CD4-positive, CD25-positive, alpha-beta regulatory T cell (primary cell): ENCODE measurements at regions not wholly inside any gene's neighbourhood (a gene's known extent, or its start where the extent isn't known, plus 50 kb on each side); places are given as distances from the start of the nearest gene placed in this dataset.

Source experiments
- ATAC-seq, 2 donors: fragments of 150-1000 bp; cut with Tn5 transposase; one replicate each; pipeline ENCODE4 v1.10.0; 2021; ENCODE audit warnings: low read depth in 2 of 2, moderate number of reproducible peaks in 2 of 2, moderate library complexity in 1 of 2
- DNase-seq, 3 donors: peaks; one replicate each; pipeline versions ENCODE4 v3.0.0 to v3.0.0-alpha.2; 2012 to 2022; ENCODE audit warnings: mixed read lengths in 1 of 3
- H3K27ac ChIP-seq: one replicate; pipeline ENCODE4 v1.7.0; 2013; ENCODE audit warnings: mild to moderate bottlenecking, low read length; ENCODE audit not compliant: insufficient read depth, poor library complexity, severe bottlenecking
- H3K27me3 ChIP-seq: one replicate; pipeline ENCODE4 v1.7.0; 2013; ENCODE audit warnings: low read length; ENCODE audit not compliant: control insufficient read depth, insufficient read depth
- H3K36me3 ChIP-seq: one replicate; pipeline ENCODE4 v1.7.0; 2013; ENCODE audit warnings: mild to moderate bottlenecking, low read length, moderate library complexity; ENCODE audit not compliant: control insufficient read depth, insufficient read depth
- H3K4me1 ChIP-seq: 2 replicates; pipeline ENCODE4 v1.7.0; 2013; ENCODE audit warnings: mild to moderate bottlenecking, low read length; ENCODE audit not compliant: insufficient read depth, control insufficient read depth, poor library complexity, severe bottlenecking
- H3K4me3 ChIP-seq: one replicate; pipeline ENCODE4 v1.7.0; 2013; ENCODE audit warnings: low read depth, mild to moderate bottlenecking, low read length, moderate library complexity
- H3K9me3 ChIP-seq, 2 experiments: 1 replicate in 1 of 2; 2 replicates in 1 of 2; pipeline ENCODE4 v1.7.0; 2013; ENCODE audit warnings: low read length in 2 of 2, mild to moderate bottlenecking in 1 of 2, moderate library complexity in 1 of 2; ENCODE audit not compliant: control insufficient read depth in 2 of 2
- H3K27ac Mint-ChIP-seq, 3 donors: one replicate each; pipeline ENCODE4 v1.8.0; 2020 to 2022; ENCODE audit warnings: mild to moderate bottlenecking in 3 of 3, mixed read lengths in 3 of 3, moderate library complexity in 2 of 3
- H3K27me3 Mint-ChIP-seq: one replicate; pipeline ENCODE4 v1.8.0; 2022; ENCODE audit warnings: mild to moderate bottlenecking, mixed read lengths
- H3K36me3 Mint-ChIP-seq: one replicate; pipeline ENCODE4 v1.8.0; 2020; ENCODE audit warnings: mixed read lengths
- H3K4me1 Mint-ChIP-seq, 4 donors: one replicate each; pipeline ENCODE4 v1.8.0; 2020 to 2022; ENCODE audit warnings: mixed read lengths in 4 of 4, mild to moderate bottlenecking in 1 of 4
- H3K4me3 Mint-ChIP-seq, 4 donors: one replicate each; pipeline ENCODE4 v1.8.0; 2020 to 2022; ENCODE audit warnings: mild to moderate bottlenecking in 4 of 4, mixed read lengths in 4 of 4, moderate library complexity in 3 of 4
- H3K9me3 Mint-ChIP-seq, 7 donors: one replicate each; pipeline ENCODE4 v1.8.0; 2020 to 2022; ENCODE audit warnings: mixed read lengths in 7 of 7, mild to moderate bottlenecking in 3 of 7, moderate library complexity in 2 of 7

- H3K9me3 Mint-ChIP-seq: peaks cover 0 to 1% (median 0%) of the 10 kb centered on the region in 7 donors
- Histone ChIP-seq H3K9me3 (no peaks in the 10 kb centered on the region), H3K4me1 (no peaks in the 10 kb centered on the region), H3K27me3 (no peaks in the 10 kb centered on the region), H3K36me3 (no peaks in the 10 kb centered on the region), H3K27ac (no peak overlapping the region), H3K4me3 (no peak overlapping the region)
- DNase-seq: no peak
- H3K4me1 Mint-ChIP-seq: peaks cover 0 to 3% (median under 1%) of the 10 kb centered on the region in 4 donors
- H3K4me3 Mint-ChIP-seq: no peak overlapping the region
- H3K36me3 Mint-ChIP-seq: no peaks in the 10 kb centered on the region
- no peak for ATAC-seq
- H3K27me3 Mint-ChIP-seq: peaks cover 7% of the 10 kb centered on the region
- no peak overlapping the region for H3K27ac Mint-ChIP-seq
Measured at GRCh38 chr2:64853894-64854293, 135.3 kb upstream of the SLC1A4 start.

- H3K4me3 Mint-ChIP-seq: no peak overlapping the region
- DNase-seq (peak in 1 of 3 donors; percentile 42), ATAC-seq (peak in 1 of 2 donors; percentile 17)
- no peaks in the 10 kb centered on the region for H3K9me3 ChIP-seq
- H3K27me3 ChIP-seq: no peaks in the 10 kb centered on the region
- H3K27ac Mint-ChIP-seq: no peak overlapping the region
- peaks cover 0 to 4% (median 1%) of the 10 kb centered on the region in 4 donors for H3K4me1 Mint-ChIP-seq
- no peak overlapping the region for H3K27ac ChIP-seq
- H3K36me3 Mint-ChIP-seq: no peaks in the 10 kb centered on the region
- H3K9me3 Mint-ChIP-seq: peaks cover 0 to 1% (median 0%) of the 10 kb centered on the region in 7 donors
- H3K27me3 Mint-ChIP-seq: peaks cover 10% of the 10 kb centered on the region
- no peaks in the 10 kb centered on the region for H3K36me3 ChIP-seq
- H3K4me3 ChIP-seq: no peak overlapping the region
- H3K4me1 ChIP-seq: peaks cover 4% of the 10 kb centered on the region
Measured at GRCh38 chr2:64854773-64855237, 134.4 kb upstream of the SLC1A4 start.

- Mint-ChIP-seq H3K36me3 (no peaks in the 10 kb centered on the region), H3K27me3 (peaks cover 5% of the 10 kb centered on the region), H3K27ac (no peak overlapping the region), H3K4me3 (no peak overlapping the region), H3K4me1 (peaks cover 0 to 4% (median 1%) of the 10 kb centered on the region in 4 donors), H3K9me3 (no peaks in the 10 kb centered on the region)
- Histone ChIP-seq H3K36me3 (no peaks in the 10 kb centered on the region), H3K4me3 (no peak overlapping the region), H3K27me3 (peaks cover 2% of the 10 kb centered on the region), H3K4me1 (peaks cover 7% of the 10 kb centered on the region), H3K9me3 (no peaks in the 10 kb centered on the region), H3K27ac (no peak overlapping the region)
- ATAC-seq (no peak), DNase-seq (no peak)
Measured at GRCh38 chr2:64857581-64858471, 131.4 kb upstream of the SLC1A4 start.

GRCh38 chr2:64858541-64859311 is 130.5 kb upstream of the SLC1A4 start:
- peaks cover 7% of the 10 kb centered on the region for H3K4me1 ChIP-seq
- Mint-ChIP-seq H3K27ac (peak overlapping the region in 2 of 3 donors; percentile 34 to 51), H3K27me3 (peaks cover 5% of the 10 kb centered on the region), H3K4me1 (peaks cover 0 to 4% (median 1%) of the 10 kb centered on the region in 4 donors), H3K36me3 (no peaks in the 10 kb centered on the region), H3K9me3 (no peaks in the 10 kb centered on the region), H3K4me3 (peak overlapping the region in 2 of 4 donors; percentile 37 to 47)
- DNase-seq (no peak), ATAC-seq (no peak)
- no peak overlapping the region for H3K4me3 ChIP-seq
- peaks cover 2% of the 10 kb centered on the region for H3K27me3 ChIP-seq
- no peak overlapping the region for H3K27ac ChIP-seq
- H3K9me3 ChIP-seq: no peaks in the 10 kb centered on the region
- no peaks in the 10 kb centered on the region for H3K36me3 ChIP-seq

GRCh38 chr2:64859312-64860212 is 129.6 kb upstream of the SLC1A4 start:
- Histone ChIP-seq H3K4me1 (peaks cover 8% of the 10 kb centered on the region), H3K9me3 (no peaks in the 10 kb centered on the region), H3K27me3 (peaks cover 2% of the 10 kb centered on the region), H3K36me3 (no peaks in the 10 kb centered on the region), H3K27ac (no peak overlapping the region), H3K4me3 (no peak overlapping the region)
- DNase-seq (no peak), ATAC-seq (no peak)
- Mint-ChIP-seq H3K27ac (peak overlapping the region in 2 of 3 donors; percentile 51 to 72), H3K27me3 (peaks cover 5% of the 10 kb centered on the region), H3K9me3 (no peaks in the 10 kb centered on the region), H3K36me3 (no peaks in the 10 kb centered on the region), H3K4me1 (peaks cover 0 to 4% (median 1%) of the 10 kb centered on the region in 4 donors), H3K4me3 (peak overlapping the region in 2 of 4 donors; percentile 37 to 47)

GRCh38 chr2:64860276-64860885 is 128.8 kb upstream of the SLC1A4 start:
- no peak overlapping the region for H3K4me3 ChIP-seq
- peaks cover 0 to 4% (median 1%) of the 10 kb centered on the region in 4 donors for H3K4me1 Mint-ChIP-seq
- H3K9me3 ChIP-seq: no peaks in the 10 kb centered on the region
- peaks cover 16% of the 10 kb centered on the region for H3K4me1 ChIP-seq
- H3K36me3 Mint-ChIP-seq: no peaks in the 10 kb centered on the region
- ATAC-seq (no peak), DNase-seq (no peak)
- H3K27me3 Mint-ChIP-seq: peaks cover 5% of the 10 kb centered on the region
- H3K9me3 Mint-ChIP-seq: no peaks in the 10 kb centered on the region
- H3K36me3 ChIP-seq: no peaks in the 10 kb centered on the region
- no peak overlapping the region for H3K27ac Mint-ChIP-seq
- H3K27ac ChIP-seq: no peak overlapping the region
- no peak overlapping the region for H3K4me3 Mint-ChIP-seq
- H3K27me3 ChIP-seq: peaks cover 2% of the 10 kb centered on the region

GRCh38 chr2:64860936-64861335 is 128.3 kb upstream of the SLC1A4 start:
- H3K4me1 ChIP-seq: peaks cover 20% of the 10 kb centered on the region
- Mint-ChIP-seq H3K27ac (no peak overlapping the region), H3K9me3 (no peaks in the 10 kb centered on the region), H3K27me3 (peaks cover 5% of the 10 kb centered on the region), H3K4me1 (peaks cover 0 to 4% (median 1%) of the 10 kb centered on the region in 4 donors), H3K36me3 (no peaks in the 10 kb centered on the region), H3K4me3 (no peak overlapping the region)
- ATAC-seq (no peak), DNase-seq (no peak)
- H3K27ac ChIP-seq: no peak overlapping the region
- H3K9me3 ChIP-seq: no peaks in the 10 kb centered on the region
- H3K36me3 ChIP-seq: no peaks in the 10 kb centered on the region
- H3K27me3 ChIP-seq: peaks cover 2% of the 10 kb centered on the region
- no peak overlapping the region for H3K4me3 ChIP-seq
